ENCODE measurements at regions not wholly inside any gene's neighbourhood (a gene's known extent, or its start where the extent isn't known, plus 50 kb on each side); places are given as distances from the start of the nearest gene placed in this dataset.

DNA sequence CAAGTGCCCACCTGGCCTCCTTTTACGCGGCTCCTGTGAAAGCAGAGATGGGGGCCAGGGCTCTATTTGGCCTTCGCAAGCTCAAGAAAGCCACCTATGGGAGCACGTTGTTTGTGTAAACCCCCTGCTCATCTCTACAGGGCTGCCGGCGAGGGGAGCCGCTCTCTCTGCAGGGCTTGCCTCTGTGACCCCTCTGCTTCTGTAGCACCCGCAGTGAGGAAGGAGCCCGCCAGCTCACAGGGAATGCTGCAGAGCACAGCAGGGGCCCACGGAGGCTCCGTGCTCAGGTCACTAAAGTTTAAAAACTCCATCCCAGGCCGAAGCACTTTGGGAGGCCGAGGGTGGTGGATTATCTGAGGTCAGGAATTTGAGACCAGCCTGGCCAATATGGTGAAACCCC lies 376.8 kb downstream of the IRX2 start:
- H3K27me3 ChIP-seq = no peaks in the 10 kb centered on the region
- intact Hi-C loops (cut with DNase I; ENCODE audit: low total_unique reads) = loop anchor here (2.0 kb wide), 1 partner anchor 62 kb away; no protein-coding TSS in a partner anchor
- TF ChIP-seq, protein P1, sequence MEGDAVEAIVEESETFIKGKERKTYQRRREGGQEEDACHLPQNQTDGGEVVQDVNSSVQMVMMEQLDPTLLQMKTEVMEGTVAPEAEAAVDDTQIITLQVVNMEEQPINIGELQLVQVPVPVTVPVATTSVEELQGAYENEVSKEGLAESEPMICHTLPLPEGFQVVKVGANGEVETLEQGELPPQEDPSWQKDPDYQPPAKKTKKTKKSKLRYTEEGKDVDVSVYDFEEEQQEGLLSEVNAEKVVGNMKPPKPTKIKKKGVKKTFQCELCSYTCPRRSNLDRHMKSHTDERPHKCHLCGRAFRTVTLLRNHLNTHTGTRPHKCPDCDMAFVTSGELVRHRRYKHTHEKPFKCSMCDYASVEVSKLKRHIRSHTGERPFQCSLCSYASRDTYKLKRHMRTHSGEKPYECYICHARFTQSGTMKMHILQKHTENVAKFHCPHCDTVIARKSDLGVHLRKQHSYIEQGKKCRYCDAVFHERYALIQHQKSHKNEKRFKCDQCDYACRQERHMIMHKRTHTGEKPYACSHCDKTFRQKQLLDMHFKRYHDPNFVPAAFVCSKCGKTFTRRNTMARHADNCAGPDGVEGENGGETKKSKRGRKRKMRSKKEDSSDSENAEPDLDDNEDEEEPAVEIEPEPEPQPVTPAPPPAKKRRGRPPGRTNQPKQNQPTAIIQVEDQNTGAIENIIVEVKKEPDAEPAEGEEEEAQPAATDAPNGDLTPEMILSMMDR (IDR thresholded peaks at IDR 0.05) = no peak
- H3K9me3 ChIP-seq = no peaks in the 10 kb centered on the region
- H3K4me3 ChIP-seq = no peak overlapping the region
- H3K27ac ChIP-seq = no peak overlapping the region
- no peaks in the 10 kb centered on the region for H3K4me1 ChIP-seq
- H3K36me3 ChIP-seq = no peaks in the 10 kb centered on the region
- no peak for DNase-seq

DNA sequence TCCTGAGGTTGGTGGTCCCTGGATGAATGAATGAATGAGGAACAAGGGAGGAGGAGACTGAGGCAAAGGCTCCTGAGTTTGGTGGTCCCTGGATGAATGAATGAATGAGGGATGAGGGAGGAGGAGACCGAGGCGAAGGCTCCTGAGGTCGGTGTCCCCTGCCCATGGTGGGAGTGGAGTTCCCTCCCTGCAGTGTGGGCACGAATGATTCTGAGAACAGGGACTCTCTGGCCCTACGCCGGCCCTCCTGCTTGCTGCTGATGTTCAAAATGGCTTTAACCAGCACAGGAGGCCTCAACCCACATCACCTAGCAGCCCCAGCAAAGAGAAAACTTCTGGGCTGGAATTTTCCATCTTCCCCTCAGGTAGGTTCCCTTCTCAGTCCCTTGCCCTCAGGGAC lies 377.8 kb downstream of the IRX2 start:
- Histone ChIP-seq H3K36me3 (no peaks in the 10 kb centered on the region), H3K4me1 (no peaks in the 10 kb centered on the region), H3K9me3 (no peaks in the 10 kb centered on the region), H3K27ac (no peak overlapping the region), H3K27me3 (no peaks in the 10 kb centered on the region), H3K4me3 (no peak overlapping the region)
- TF ChIP-seq, protein P1 (IDR thresholded peaks at IDR 0.05) = no peak
- DNase-seq = no peak
- intact Hi-C loops (cut with DNase I; ENCODE audit: low total_unique reads) = loop anchor here (2.0 kb wide), 1 partner anchor 61 kb away; no protein-coding TSS in a partner anchor

DNA sequence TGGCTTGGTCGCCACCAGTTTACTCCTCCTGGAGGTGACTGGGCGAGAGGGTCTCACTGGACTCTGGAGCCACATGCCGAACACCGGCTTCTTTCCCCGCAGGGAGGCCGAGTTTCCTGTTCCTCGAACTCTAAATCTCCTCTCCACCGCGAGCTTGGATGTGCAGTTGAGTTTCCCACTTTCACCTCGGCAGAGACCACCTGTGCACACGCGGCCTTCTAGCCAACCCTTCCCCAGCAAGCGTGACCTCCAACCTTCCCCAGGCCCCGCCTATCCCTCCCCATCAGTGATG lies 380.1 kb downstream of the IRX2 start:
- Histone ChIP-seq H3K36me3 (no peaks in the 10 kb centered on the region), H3K4me3 (no peak overlapping the region), H3K27me3 (no peaks in the 10 kb centered on the region), H3K27ac (no peak overlapping the region), H3K9me3 (no peaks in the 10 kb centered on the region), H3K4me1 (no peaks in the 10 kb centered on the region)
- TF ChIP-seq, protein P1 (IDR thresholded peaks at IDR 0.05) = no peak
- intact Hi-C loops (cut with DNase I; ENCODE audit: low total_unique reads) = no loop called here
- no peak for DNase-seq

DNA sequence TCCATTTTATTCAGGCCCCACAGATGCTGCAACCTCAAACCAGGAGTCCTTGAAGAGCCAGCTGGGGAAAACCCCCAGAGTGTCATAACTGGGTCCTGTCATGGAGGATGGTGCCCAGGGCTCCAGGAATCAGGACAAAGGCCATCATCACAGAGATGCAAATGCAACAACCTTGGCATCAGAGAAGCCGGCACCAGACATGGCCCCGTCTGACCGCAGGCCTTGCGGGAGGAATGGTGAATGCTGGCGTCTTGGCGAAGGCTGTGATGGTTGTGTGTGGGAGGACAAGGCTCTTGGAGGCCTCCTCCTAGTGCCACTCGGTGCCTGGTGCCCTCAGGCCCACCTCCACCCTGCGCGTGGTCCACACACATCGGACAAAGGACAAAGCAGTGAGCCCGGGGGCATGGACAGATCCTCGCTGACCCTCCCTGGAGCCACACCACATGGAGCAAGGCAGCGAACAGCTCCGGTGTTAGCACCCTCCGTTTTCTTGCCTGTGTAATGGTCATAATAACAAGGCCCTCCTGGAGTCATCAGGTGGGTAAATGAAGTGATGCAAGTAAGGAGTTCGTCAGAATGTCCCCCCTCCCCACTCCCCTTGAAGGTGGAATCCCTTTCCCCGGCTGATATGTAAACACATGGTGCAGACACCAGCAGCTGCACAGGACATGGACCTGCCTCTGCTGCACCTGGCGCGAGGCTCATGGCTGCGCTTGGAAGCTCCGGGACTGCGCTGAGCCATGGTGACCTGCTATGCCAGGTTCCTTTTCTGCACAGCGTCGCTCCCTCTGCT lies 380.7 kb downstream of the IRX2 start:
- Histone ChIP-seq H3K27ac (no peak overlapping the region), H3K4me3 (no peak overlapping the region), H3K27me3 (no peaks in the 10 kb centered on the region), H3K36me3 (no peaks in the 10 kb centered on the region), H3K4me1 (no peaks in the 10 kb centered on the region), H3K9me3 (no peaks in the 10 kb centered on the region)
- TF ChIP-seq, protein P1 (IDR thresholded peaks at IDR 0.05) = no peak
- intact Hi-C loops (cut with DNase I; ENCODE audit: low total_unique reads) = no loop called here
- no peak for DNase-seq

DNA sequence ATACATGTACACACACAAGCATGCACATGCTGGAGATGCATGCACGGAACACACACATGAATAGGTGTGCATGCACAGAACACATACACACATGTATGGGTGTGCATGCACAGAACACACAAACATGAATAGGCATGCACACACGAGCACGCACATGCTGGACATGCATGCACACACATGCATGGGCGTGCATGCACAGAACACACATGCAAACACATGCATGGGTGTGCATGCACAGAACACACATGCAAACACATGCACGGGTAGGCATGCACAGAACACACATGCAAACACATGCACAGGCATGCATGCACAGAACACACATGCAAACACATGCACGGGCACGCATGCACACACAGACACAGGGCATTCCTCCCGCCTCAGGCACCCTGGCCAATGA lies 382.3 kb downstream of the IRX2 start:
- Histone ChIP-seq H3K9me3 (peaks cover 0 to 5% (median 3%) of the 10 kb centered on the region in 3 donors), H3K27ac (no peak overlapping the region), H3K27me3 (no peaks in the 10 kb centered on the region), H3K4me3 (no peak overlapping the region), H3K4me1 (no peaks in the 10 kb centered on the region), H3K36me3 (no peaks in the 10 kb centered on the region)
- no peak for DNase-seq
- intact Hi-C loops (cut with DNase I; ENCODE audit: low total_unique reads) = no loop called here
- TF ChIP-seq, protein P1 (IDR thresholded peaks at IDR 0.05) = no peak

All from tibial artery (tissue), 4 donors.